ENCODE measurements at regions not wholly inside any gene's neighbourhood (a gene's known extent, or its start where the extent isn't known, plus 50 kb on each side); places are given as distances from the start of the nearest gene placed in this dataset.

DNA sequence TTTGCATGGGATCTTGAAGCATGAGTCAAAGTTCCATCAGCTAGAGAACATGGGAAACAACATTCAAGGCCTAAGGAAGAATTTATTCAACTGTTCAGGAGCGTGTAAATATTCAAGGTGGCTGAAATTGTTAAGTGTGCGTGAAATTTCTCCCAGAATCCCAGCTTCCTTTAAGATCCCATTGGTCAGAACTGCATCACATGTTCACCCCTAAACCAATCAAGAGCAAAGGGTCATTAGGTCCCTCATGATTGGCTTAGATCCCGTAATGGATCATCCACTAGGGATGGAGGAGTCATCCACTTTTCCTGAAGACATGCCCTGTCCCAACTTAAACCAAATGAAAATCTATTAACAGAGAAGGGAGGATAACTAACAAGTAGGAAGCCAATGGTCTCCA is 201.6 kb downstream of the TMEM114 start:
- no peaks in the 10 kb centered on the region for H3K4me1 ChIP-seq
- no peak overlapping the region for H3K4me3 ChIP-seq
- H3K27ac ChIP-seq = no peak overlapping the region
- no peak for TF ChIP-seq CTCF (IDR thresholded peaks at IDR 0.05)
- intact Hi-C loops (cut with DNase I; ENCODE audit: low total_unique reads) = no loop called here
- no peaks in the 10 kb centered on the region for H3K36me3 ChIP-seq
- DNase-seq = no peak
- H3K27me3 ChIP-seq = no peaks in the 10 kb centered on the region
- H3K9me3 ChIP-seq = no peaks in the 10 kb centered on the region

DNA sequence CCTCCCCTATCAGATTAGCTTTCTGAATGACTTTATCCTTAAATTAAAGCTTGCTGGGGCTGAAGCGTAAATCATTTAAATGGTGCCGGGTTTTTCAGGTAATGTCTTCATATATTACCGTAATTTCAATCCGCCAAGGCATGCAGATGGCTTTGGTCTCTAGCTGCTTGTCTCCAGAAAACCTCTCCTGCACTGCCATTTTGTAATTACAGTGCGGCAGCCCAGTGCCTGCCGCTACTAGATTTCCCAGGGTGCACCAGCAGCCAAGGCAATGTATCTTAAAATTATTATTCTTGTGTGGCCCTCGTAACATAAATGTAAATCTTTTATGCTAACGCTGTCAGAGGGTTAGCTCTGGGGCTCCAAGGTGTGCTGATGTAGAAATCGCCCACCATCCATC is 208.5 kb downstream of the TMEM114 start:
- no peak for TF ChIP-seq CTCF (IDR thresholded peaks at IDR 0.05)
- Histone ChIP-seq H3K27me3 (no peaks in the 10 kb centered on the region), H3K9me3 (no peaks in the 10 kb centered on the region), H3K27ac (no peak overlapping the region), H3K36me3 (no peaks in the 10 kb centered on the region), H3K4me1 (no peaks in the 10 kb centered on the region), H3K4me3 (no peak overlapping the region)
- DNase-seq = no peak
- intact Hi-C loops (cut with DNase I; ENCODE audit: low total_unique reads) = no loop called here

- no peak for TF ChIP-seq CTCF (IDR thresholded peaks at IDR 0.05)
- H3K4me1 ChIP-seq = no peaks in the 10 kb centered on the region
- DNase-seq = no peak
- H3K9me3 ChIP-seq = no peaks in the 10 kb centered on the region
- H3K27me3 ChIP-seq = no peaks in the 10 kb centered on the region
- H3K36me3 ChIP-seq = no peaks in the 10 kb centered on the region
- H3K4me3 ChIP-seq = no peak overlapping the region
- intact Hi-C loops (cut with DNase I; ENCODE audit: low total_unique reads) = no loop called here
- H3K27ac ChIP-seq = no peak overlapping the region
These were observed 210.0 kb downstream of the TMEM114 start for GRCh38 chr16:8380311-8380710.

- Histone ChIP-seq H3K9me3 (no peaks in the 10 kb centered on the region), H3K27me3 (no peaks in the 10 kb centered on the region), H3K36me3 (no peaks in the 10 kb centered on the region), H3K4me1 (no peaks in the 10 kb centered on the region), H3K4me3 (no peak overlapping the region), H3K27ac (no peak overlapping the region)
- TF ChIP-seq CTCF (IDR thresholded peaks at IDR 0.05) = no peak
- intact Hi-C loops (cut with DNase I; ENCODE audit: low total_unique reads) = no loop called here
- no peak for DNase-seq
These were observed 212.4 kb downstream of the TMEM114 start for GRCh38 chr16:8377864-8378263.

GRCh38 chr16:8376858-8377257 is 213.5 kb downstream of the TMEM114 start:
- Histone ChIP-seq H3K4me3 (no peak overlapping the region), H3K27me3 (no peaks in the 10 kb centered on the region), H3K36me3 (no peaks in the 10 kb centered on the region), H3K4me1 (no peaks in the 10 kb centered on the region), H3K27ac (no peak overlapping the region), H3K9me3 (no peaks in the 10 kb centered on the region)
- TF ChIP-seq CTCF (IDR thresholded peaks at IDR 0.05) = no peak
- intact Hi-C loops (cut with DNase I; ENCODE audit: low total_unique reads) = no loop called here
- no peak for DNase-seq

DNA sequence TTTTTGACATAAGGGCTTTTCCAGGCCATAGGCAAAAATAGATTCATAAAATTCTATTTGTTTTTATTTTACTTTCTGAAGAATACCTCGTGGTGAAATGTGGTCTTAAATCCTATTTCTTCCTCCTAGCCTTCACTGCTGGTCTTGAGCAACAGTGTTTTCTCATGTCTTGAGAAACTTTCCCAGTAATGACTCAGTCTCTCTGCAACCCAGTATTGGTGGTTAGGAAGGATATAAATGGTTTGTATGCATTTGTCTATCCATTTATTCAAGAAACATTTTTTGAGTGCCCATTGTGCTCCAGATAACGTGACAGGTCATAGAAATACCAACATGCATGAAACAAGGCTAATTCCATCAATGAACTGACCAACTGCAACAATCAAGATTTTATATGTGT is 213.9 kb downstream of the TMEM114 start:
- no peak for TF ChIP-seq CTCF (IDR thresholded peaks at IDR 0.05)
- no peaks in the 10 kb centered on the region for H3K9me3 ChIP-seq
- no peaks in the 10 kb centered on the region for H3K27me3 ChIP-seq
- DNase-seq = no peak
- no peaks in the 10 kb centered on the region for H3K4me1 ChIP-seq
- H3K4me3 ChIP-seq = no peak overlapping the region
- intact Hi-C loops (cut with DNase I; ENCODE audit: low total_unique reads) = no loop called here
- H3K36me3 ChIP-seq = no peaks in the 10 kb centered on the region
- H3K27ac ChIP-seq = no peak overlapping the region
